ENCODE measurements at regions not wholly inside any gene's neighbourhood (a gene's known extent, or its start where the extent isn't known, plus 50 kb on each side); places are given as distances from the start of the nearest gene placed in this dataset.

- no peak overlapping the region for H3K4me3 ChIP-seq (ENCODE audit: low read depth, low read length)
These were observed 104.7 kb upstream of the ANKRD55 start for GRCh38 chr5:56337715-56338319.

- no peak overlapping the region for H3K4me3 ChIP-seq (ENCODE audit: low read depth, low read length)
These were observed 102.1 kb upstream of the ANKRD55 start for GRCh38 chr5:56335212-56335611.

- no peak overlapping the region for H3K4me3 ChIP-seq (ENCODE audit: low read depth, low read length)
These were observed 97.7 kb upstream of the ANKRD55 start for GRCh38 chr5:56330806-56331205.

GRCh38 chr5:56330167-56330566 is 97.0 kb upstream of the ANKRD55 start:
- H3K4me3 ChIP-seq (ENCODE audit: low read depth, low read length), result no peak overlapping the region

GRCh38 chr5:56329652-56330051 is 96.5 kb upstream of the ANKRD55 start:
- no peak overlapping the region for H3K4me3 ChIP-seq (ENCODE audit: low read depth, low read length)

- no peak overlapping the region for H3K4me3 ChIP-seq (ENCODE audit: low read depth, low read length)
These were observed 95.8 kb upstream of the ANKRD55 start for GRCh38 chr5:56328753-56329560.

GRCh38 chr5:56327809-56328208 is 94.7 kb upstream of the ANKRD55 start:
- H3K4me3 ChIP-seq (ENCODE audit: low read depth, low read length), result no peak overlapping the region

GRCh38 chr5:56326770-56327169 is 93.6 kb upstream of the ANKRD55 start:
- no peak overlapping the region for H3K4me3 ChIP-seq (ENCODE audit: low read depth, low read length)

- no peak overlapping the region for H3K4me3 ChIP-seq (ENCODE audit: low read depth, low read length)
These were observed 93.0 kb upstream of the ANKRD55 start for GRCh38 chr5:56326116-56326515.

- H3K4me3 ChIP-seq (ENCODE audit: low read depth, low read length), result no peak overlapping the region
These were observed 91.9 kb upstream of the ANKRD55 start for GRCh38 chr5:56325039-56325438.

GRCh38 chr5:56323505-56323904 is 90.4 kb upstream of the ANKRD55 start:
- H3K4me3 ChIP-seq (ENCODE audit: low read depth, low read length), result no peak overlapping the region

- H3K4me3 ChIP-seq (ENCODE audit: low read depth, low read length), result no peak overlapping the region
These were observed 89.5 kb upstream of the ANKRD55 start for GRCh38 chr5:56322592-56322991.

GRCh38 chr5:56321236-56321881 is 88.2 kb upstream of the ANKRD55 start:
- no peak overlapping the region for H3K4me3 ChIP-seq (ENCODE audit: low read depth, low read length)

GRCh38 chr5:56320686-56321085 is 87.6 kb upstream of the ANKRD55 start:
- H3K4me3 ChIP-seq (ENCODE audit: low read depth, low read length), result no peak overlapping the region

GRCh38 chr5:56319526-56320181 is 86.5 kb upstream of the ANKRD55 start:
- no peak overlapping the region for H3K4me3 ChIP-seq (ENCODE audit: low read depth, low read length)

GRCh38 chr5:56317923-56318561 is 84.9 kb upstream of the ANKRD55 start:
- no peak overlapping the region for H3K4me3 ChIP-seq (ENCODE audit: low read depth, low read length)

GRCh38 chr5:56316299-56316994 is 83.3 kb upstream of the ANKRD55 start:
- no peak overlapping the region for H3K4me3 ChIP-seq (ENCODE audit: low read depth, low read length)

- no peak overlapping the region for H3K4me3 ChIP-seq (ENCODE audit: low read depth, low read length)
These were observed 81.4 kb upstream of the ANKRD55 start for GRCh38 chr5:56314529-56314928.

- H3K4me3 ChIP-seq (ENCODE audit: low read depth, low read length), result no peak overlapping the region
These were observed 80.5 kb upstream of the ANKRD55 start for GRCh38 chr5:56313596-56313995.

GRCh38 chr5:56313004-56313531 is 79.9 kb upstream of the ANKRD55 start:
- H3K4me3 ChIP-seq (ENCODE audit: low read depth, low read length), result no peak overlapping the region

Data from iPS-11a (cell line).